ENCODE measurements at regions not wholly inside any gene's neighbourhood (a gene's known extent, or its start where the extent isn't known, plus 50 kb on each side); places are given as distances from the start of the nearest gene placed in this dataset.

GRCh38 chr11:95641495-95641894 is 148.1 kb downstream of the FAM76B start:
- no peak overlapping the region for H3T11ph ChIP-seq (ENCODE audit: low read length)
- no peak overlapping the region for H3K4me3 Mint-ChIP-seq
- no peak overlapping the region for H3K9ac ChIP-seq (ENCODE audit: extremely low read depth, insufficient read length, low read length)
- H3K23me2 ChIP-seq (ENCODE audit: insufficient read length, low read depth, low read length, poor library complexity, severe bottlenecking): no peaks in the 10 kb centered on the region
- H3K27ac Mint-ChIP-seq: no peak overlapping the region
- H3K9me3 ChIP-seq (ENCODE audit: control insufficient read depth, low read depth, low read length): no peaks in the 10 kb centered on the region
- H2AFZ ChIP-seq (ENCODE audit: low read length): no peak overlapping the region
- WGBS (ENCODE audit: extremely low coverage, insufficient read length, low lambda C conversion rate): no CpG with 5 or more reads among the region's 3 CpGs
- H3K23ac ChIP-seq (ENCODE audit: insufficient read length, low read depth, low read length): no peak overlapping the region
- no peak overlapping the region for H3K27ac ChIP-seq (ENCODE audit: insufficient read length, low read depth, low read length)
- no peak for TF ChIP-seq CTCF (conservative IDR thresholded peaks at IDR 0.05)
- no peak overlapping the region for H2BK5ac ChIP-seq (ENCODE audit: insufficient read length, low read length)
- H3K4me1 Mint-ChIP-seq: no peaks in the 10 kb centered on the region
- H4K8ac ChIP-seq (replicated peaks; ENCODE audit: insufficient read length, low read depth, low read length): no peak overlapping the region
- no peak overlapping the region for H3K56ac ChIP-seq (ENCODE audit: insufficient read length, low read depth, low read length)
- H3K79me1 ChIP-seq (ENCODE audit: insufficient read depth, low read depth, low read length, poor library complexity, severe bottlenecking): no peaks in the 10 kb centered on the region
- H2BK12ac ChIP-seq (ENCODE audit: insufficient read length, low read depth, low read length): no peak overlapping the region
- H3K4me1 ChIP-seq (ENCODE audit: insufficient read depth, low read length): no peaks in the 10 kb centered on the region
- no peak for DNase-seq
- no peak overlapping the region for H3K4me2 ChIP-seq (ENCODE audit: insufficient read depth, insufficient read length, low read length)
- H3K27me3 ChIP-seq (ENCODE audit: insufficient read depth, low read length): no peaks in the 10 kb centered on the region
- H3K4ac ChIP-seq (ENCODE audit: low read depth, low read length): no peak overlapping the region
- H3K27me3 Mint-ChIP-seq (ENCODE audit: low read depth): no peaks in the 10 kb centered on the region; the same call in 1 of the 2 replicates
- no peak overlapping the region for H3K14ac ChIP-seq (ENCODE audit: insufficient read depth, low read length)
- H2BK20ac ChIP-seq (ENCODE audit: low read depth, low read length, poor library complexity, severe bottlenecking): no peak overlapping the region
- no peak overlapping the region for H2BK120ac ChIP-seq (ENCODE audit: low read depth, low read length, poor library complexity, severe bottlenecking)
- H4K91ac ChIP-seq (ENCODE audit: insufficient read length, low read depth, low read length): no peak overlapping the region
- H3K79me2 ChIP-seq (ENCODE audit: insufficient read depth, low read length): no peaks in the 10 kb centered on the region
- H3K9me3 Mint-ChIP-seq: peaks cover 5 to 7% of the 10 kb centered on the region in 2 experiments; a peak in 4 of 5 replicates
- no peak overlapping the region for H2AK5ac ChIP-seq (ENCODE audit: insufficient read length, low read length)
- H4K20me1 ChIP-seq (ENCODE audit: control insufficient read depth, insufficient read depth, insufficient read length): no peaks in the 10 kb centered on the region
- no peak overlapping the region for H4K5ac ChIP-seq (ENCODE audit: insufficient read length, low read depth, low read length)
- no peak overlapping the region for H3K18ac ChIP-seq (ENCODE audit: insufficient read length, low read depth, low read length)
- peaks cover 0 to 7% (median 0%) of the 10 kb centered on the region in 3 experiments; a peak in 2 of 7 replicates for H3K36me3 Mint-ChIP-seq (ENCODE audit: insufficient read depth in 1 of 3, low read depth in 3 of 3)
- H2BK15ac ChIP-seq (ENCODE audit: low read depth, low read length): no peak overlapping the region
